Prostate gland (tissue), 2 donors: ENCODE measurements at regions not wholly inside any gene's neighbourhood (a gene's known extent, or its start where the extent isn't known, plus 50 kb on each side); places are given as distances from the start of the nearest gene placed in this dataset.

Experiments used
- CTCF ChIP-seq, 4 experiments: fragments of 200-600 bp in 2 of 4; fragments of 450-650 bp in 2 of 4; sonication (generic) in 2 of 4; IDR thresholded peaks; 1 replicate in 3 of 4; 2 replicates in 1 of 4; pipeline ENCODE4 v1.5.1; 2016 to 2019; ENCODE audit warnings: antibody characterized with exemption in 4 of 4, mild to moderate bottlenecking in 2 of 4, moderate library complexity in 2 of 4
- POLR2A ChIP-seq: fragments of 450-650 bp; IDR thresholded peaks from one replicate; pipeline ENCODE4 v1.6.1; 2016; ENCODE audit warnings: antibody characterized with exemption, mild to moderate bottlenecking

GRCh38 chr11:44367452-44367851, 57.5 kb upstream of the ALX4 start:
- TF ChIP-seq CTCF (IDR thresholded peaks at IDR 0.05) (no peak), POLR2A (no peak)
